Astrocyte (in vitro differentiated cells and primary cell): ENCODE measurements at regions not wholly inside any gene's neighbourhood (a gene's known extent, or its start where the extent isn't known, plus 50 kb on each side); places are given as distances from the start of the nearest gene placed in this dataset.

ENCODE experiments used
- CTCF ChIP-seq: IDR thresholded peaks from 2 replicates; pipeline ENCODE4 v1.5.1; 2011; ENCODE audit warnings: low read depth, mild to moderate bottlenecking, inconsistent platforms, low read length, moderate library complexity; ENCODE audit not compliant: insufficient read depth
- EZH2 ChIP-seq: IDR thresholded peaks from 2 replicates; pipeline ENCODE4 v1.6.1; 2012; ENCODE audit warnings: mild to moderate bottlenecking, low read length, inconsistent platforms; ENCODE audit not compliant: insufficient read depth

GRCh38 chr14:34085695-34086094, 134.8 kb upstream of the EGLN3 start:
- no peak for TF ChIP-seq CTCF
- no peak for TF ChIP-seq EZH2
